K562 (cell line): ENCODE measurements at regions not wholly inside any gene's neighbourhood (a gene's known extent, or its start where the extent isn't known, plus 50 kb on each side); places are given as distances from the start of the nearest gene placed in this dataset.

Source experiments
- ETV1 ChIP-seq: fragments of 450-650 bp; conservative IDR thresholded peaks from 2 replicates; pipeline ENCODE4 v1.6.1; 2016; ENCODE audit warnings: missing genetic modification characterization, control low read depth, low read depth, missing compliant biosample characterization
- HOXB6 ChIP-seq: fragments of 250-450 bp; sonication (Bioruptor Pico); IDR thresholded peaks from 2 replicates; pipeline ENCODE4 v1.5.1; 2022; ENCODE audit warnings: mild to moderate bottlenecking, borderline replicate concordance
- TF ChIP-seq, protein P1 (sequence below): fragments of 450-650 bp; IDR thresholded peaks from 2 replicates; pipeline ENCODE4 v1.6.1; 2017; ENCODE audit warnings: antibody characterized with exemption
- TF ChIP-seq, protein P2 (sequence below): fragments of 450-650 bp; IDR thresholded peaks from 2 replicates; pipeline ENCODE4 v1.6.1; 2018; ENCODE audit warnings: mild to moderate bottlenecking, low read depth; ENCODE audit not compliant: partially characterized antibody
- TF ChIP-seq, protein P3 (sequence below): sonication (generic); formaldehyde crosslinking; IDR thresholded peaks from 2 replicates; pipeline ENCODE4 v1.8.0; 2023; ENCODE audit warnings: mild to moderate bottlenecking, missing genetic modification reagents

DNA sequence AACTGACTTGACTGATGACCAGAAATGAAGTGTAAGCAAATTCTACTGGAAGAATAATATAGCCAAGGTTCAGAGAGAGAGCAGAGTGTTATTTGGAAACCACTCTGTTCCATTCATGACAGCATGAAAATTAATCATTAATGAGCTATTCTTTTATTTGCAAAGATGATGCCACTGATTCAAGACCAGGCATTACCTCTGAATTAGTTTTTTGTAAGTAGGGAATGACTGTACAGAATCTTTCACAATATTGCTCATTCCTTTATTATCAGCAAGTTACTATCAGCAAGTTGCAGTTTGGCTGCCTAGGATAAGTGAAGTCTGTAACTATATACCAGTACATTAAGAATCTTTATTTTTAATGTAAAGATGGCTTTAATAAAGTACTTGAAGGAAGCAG is 75.1 kb upstream of the RGMB start (continued):
- TF ChIP-seq, protein P1, sequence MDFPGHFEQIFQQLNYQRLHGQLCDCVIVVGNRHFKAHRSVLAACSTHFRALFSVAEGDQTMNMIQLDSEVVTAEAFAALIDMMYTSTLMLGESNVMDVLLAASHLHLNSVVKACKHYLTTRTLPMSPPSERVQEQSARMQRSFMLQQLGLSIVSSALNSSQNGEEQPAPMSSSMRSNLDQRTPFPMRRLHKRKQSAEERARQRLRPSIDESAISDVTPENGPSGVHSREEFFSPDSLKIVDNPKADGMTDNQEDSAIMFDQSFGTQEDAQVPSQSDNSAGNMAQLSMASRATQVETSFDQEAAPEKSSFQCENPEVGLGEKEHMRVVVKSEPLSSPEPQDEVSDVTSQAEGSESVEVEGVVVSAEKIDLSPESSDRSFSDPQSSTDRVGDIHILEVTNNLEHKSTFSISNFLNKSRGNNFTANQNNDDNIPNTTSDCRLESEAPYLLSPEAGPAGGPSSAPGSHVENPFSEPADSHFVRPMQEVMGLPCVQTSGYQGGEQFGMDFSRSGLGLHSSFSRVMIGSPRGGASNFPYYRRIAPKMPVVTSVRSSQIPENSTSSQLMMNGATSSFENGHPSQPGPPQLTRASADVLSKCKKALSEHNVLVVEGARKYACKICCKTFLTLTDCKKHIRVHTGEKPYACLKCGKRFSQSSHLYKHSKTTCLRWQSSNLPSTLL: no peak
- TF ChIP-seq, protein P2, sequence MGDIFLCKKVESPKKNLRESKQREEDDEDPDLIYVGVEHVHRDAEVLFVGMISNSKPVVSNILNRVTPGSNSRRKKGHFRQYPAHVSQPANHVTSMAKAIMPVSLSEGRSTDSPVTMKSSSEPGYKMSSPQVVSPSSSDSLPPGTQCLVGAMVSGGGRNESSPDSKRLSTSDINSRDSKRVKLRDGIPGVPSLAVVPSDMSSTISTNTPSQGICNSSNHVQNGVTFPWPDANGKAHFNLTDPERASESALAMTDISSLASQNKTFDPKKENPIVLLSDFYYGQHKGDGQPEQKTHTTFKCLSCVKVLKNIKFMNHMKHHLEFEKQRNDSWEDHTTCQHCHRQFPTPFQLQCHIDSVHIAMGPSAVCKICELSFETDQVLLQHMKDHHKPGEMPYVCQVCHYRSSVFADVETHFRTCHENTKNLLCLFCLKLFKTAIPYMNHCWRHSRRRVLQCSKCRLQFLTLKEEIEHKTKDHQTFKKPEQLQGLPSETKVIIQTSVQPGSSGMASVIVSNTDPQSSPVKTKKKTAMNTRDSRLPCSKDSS: no peak
- TF ChIP-seq, protein P3, sequence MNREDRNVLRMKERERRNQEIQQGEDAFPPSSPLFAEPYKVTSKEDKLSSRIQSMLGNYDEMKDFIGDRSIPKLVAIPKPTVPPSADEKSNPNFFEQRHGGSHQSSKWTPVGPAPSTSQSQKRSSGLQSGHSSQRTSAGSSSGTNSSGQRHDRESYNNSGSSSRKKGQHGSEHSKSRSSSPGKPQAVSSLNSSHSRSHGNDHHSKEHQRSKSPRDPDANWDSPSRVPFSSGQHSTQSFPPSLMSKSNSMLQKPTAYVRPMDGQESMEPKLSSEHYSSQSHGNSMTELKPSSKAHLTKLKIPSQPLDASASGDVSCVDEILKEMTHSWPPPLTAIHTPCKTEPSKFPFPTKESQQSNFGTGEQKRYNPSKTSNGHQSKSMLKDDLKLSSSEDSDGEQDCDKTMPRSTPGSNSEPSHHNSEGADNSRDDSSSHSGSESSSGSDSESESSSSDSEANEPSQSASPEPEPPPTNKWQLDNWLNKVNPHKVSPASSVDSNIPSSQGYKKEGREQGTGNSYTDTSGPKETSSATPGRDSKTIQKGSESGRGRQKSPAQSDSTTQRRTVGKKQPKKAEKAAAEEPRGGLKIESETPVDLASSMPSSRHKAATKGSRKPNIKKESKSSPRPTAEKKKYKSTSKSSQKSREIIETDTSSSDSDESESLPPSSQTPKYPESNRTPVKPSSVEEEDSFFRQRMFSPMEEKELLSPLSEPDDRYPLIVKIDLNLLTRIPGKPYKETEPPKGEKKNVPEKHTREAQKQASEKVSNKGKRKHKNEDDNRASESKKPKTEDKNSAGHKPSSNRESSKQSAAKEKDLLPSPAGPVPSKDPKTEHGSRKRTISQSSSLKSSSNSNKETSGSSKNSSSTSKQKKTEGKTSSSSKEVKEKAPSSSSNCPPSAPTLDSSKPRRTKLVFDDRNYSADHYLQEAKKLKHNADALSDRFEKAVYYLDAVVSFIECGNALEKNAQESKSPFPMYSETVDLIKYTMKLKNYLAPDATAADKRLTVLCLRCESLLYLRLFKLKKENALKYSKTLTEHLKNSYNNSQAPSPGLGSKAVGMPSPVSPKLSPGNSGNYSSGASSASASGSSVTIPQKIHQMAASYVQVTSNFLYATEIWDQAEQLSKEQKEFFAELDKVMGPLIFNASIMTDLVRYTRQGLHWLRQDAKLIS (CRISPR knock-in tag): no peak
- TF ChIP-seq HOXB6 (CRISPR knock-in tag) (no peak), ETV1 (tag) (no peak)
